HepG2 (cell line): ENCODE measurements at regions not wholly inside any gene's neighbourhood (a gene's known extent, or its start where the extent isn't known, plus 50 kb on each side); places are given as distances from the start of the nearest gene placed in this dataset.

ENCODE experiments used
- ATAC-seq: fragments of 200-7000 bp; cut with Tn5 transposase; 3 replicates; pipeline ENCODE4 v1.9.1; 2020; ENCODE audit warnings: mild to moderate bottlenecking, moderate library complexity
- BruUV-seq: library from RNA; stranded (reverse); fragments of 400-500 nt; replicated peaks from 2 replicates; lab custom pipeline; 2021; lab: Mats Ljungman, UMichigan
- CTCF ChIA-PET: fragments of 300-600 bp; formaldehyde crosslinking; extraction: SDS; loops from one replicate; lab custom pipeline; 2021; ENCODE audit warnings: low total read pairs, inconsistent platforms, low intra/inter-chr PET ratio; lab: Yijun Ruan, JAX
- POLR2A ChIA-PET: fragments of 350-600 bp; sonication (Branson Sonifier 250); formaldehyde crosslinking; loops from one replicate; lab custom pipeline; 2020; ENCODE audit warnings: antibody characterized with exemption, inconsistent platforms; lab: Yijun Ruan, JAX
- DNase-seq: peaks from one replicate; pipeline ENCODE4 v3.0.0-alpha.2; 2015; ENCODE audit warnings: low spot score
- FAIRE-seq: peaks from 3 replicates; lab custom pipeline; 2011; peaks lifted over from hg19 to GRCh38; lab: Jason Lieb, UNC
- H2AFZ ChIP-seq: one replicate; pipeline ENCODE4 v1.6.1; 2011; ENCODE audit warnings: low read length, inconsistent platforms
- H3K27ac ChIP-seq: fragments of 300-600 bp; 3 replicates; pipeline ENCODE4 v1.8.0; 2011; ENCODE audit warnings: mixed run types, mild to moderate bottlenecking, mixed read lengths, low read length, inconsistent platforms; ENCODE audit not compliant: insufficient read depth; ENCODE audit errors: extremely low read length
- H3K27me3 ChIP-seq, 2 experiments: fragments of 200-600 bp in 1 of 2; 2 replicates in 1 of 2; 3 replicates in 1 of 2; pipeline versions ENCODE4 v1.6.0 to v1.8.0; 2011; ENCODE audit warnings: low read length in 2 of 2, mild to moderate bottlenecking in 2 of 2, moderate library complexity in 2 of 2, inconsistent platforms in 1 of 2; ENCODE audit not compliant: insufficient read depth in 2 of 2, control insufficient read depth in 1 of 2
- H3K36me3 ChIP-seq, 2 experiments: fragments of 200-600 bp in 1 of 2; replicated peaks in 1 of 2; 2 replicates in 1 of 2; 3 replicates in 1 of 2; pipeline versions ENCODE4 v1.5.1 to v1.8.0; 2011; ENCODE audit warnings: low read length in 2 of 2, inconsistent platforms in 1 of 2; ENCODE audit not compliant: insufficient read depth in 2 of 2, control insufficient read depth in 1 of 2
- H3K4me1 ChIP-seq: 2 replicates; pipeline ENCODE4 v1.5.1; 2012; ENCODE audit warnings: low read length, inconsistent platforms; ENCODE audit not compliant: insufficient read depth
- H3K4me2 ChIP-seq: 2 replicates; pipeline ENCODE4 v1.6.0; 2011; ENCODE audit warnings: low read depth, low read length, inconsistent platforms
- H3K4me3 ChIP-seq, 3 experiments: fragments of 200-600 bp in 1 of 3; sonication (generic), shearing (Covaris generic) in 1 of 3; replicated peaks in 1 of 3; 2 replicates each; pipeline ENCODE4 v1.5.1; 2011 to 2016; ENCODE audit warnings: low read length in 3 of 3, inconsistent platforms in 2 of 3, low read depth in 2 of 3, mild to moderate bottlenecking in 2 of 3, control low read depth in 1 of 3, mixed read lengths in 1 of 3; ENCODE audit not compliant: insufficient read depth in 1 of 3
- H3K79me2 ChIP-seq: one replicate; pipeline ENCODE4 v1.6.1; 2011; ENCODE audit warnings: low read length, inconsistent platforms; ENCODE audit not compliant: insufficient read depth
- H3K9ac ChIP-seq: 2 replicates; pipeline ENCODE4 v1.6.0; 2011; ENCODE audit warnings: mild to moderate bottlenecking, low read depth, low read length, inconsistent platforms; ENCODE audit not compliant: insufficient read depth
- H3K9me3 ChIP-seq: 2 replicates; pipeline ENCODE4 v1.5.1; 2012; ENCODE audit warnings: mild to moderate bottlenecking, low read length
- H4K20me1 ChIP-seq: 2 replicates; pipeline ENCODE4 v1.6.0; 2011; ENCODE audit warnings: inconsistent platforms, mild to moderate bottlenecking, low read length, moderate library complexity; ENCODE audit not compliant: insufficient read depth
- ESRRA ChIP-seq: sonication (generic); formaldehyde crosslinking; IDR thresholded peaks from 2 replicates; pipeline ENCODE4 v1.5.1; 2020; ENCODE audit warnings: mild to moderate bottlenecking, low read depth, missing genetic modification reagents
- FIP1L1 ChIP-seq: fragments of 200-400 bp; formaldehyde crosslinking; IDR thresholded peaks from 2 replicates; pipeline ENCODE4 v1.6.1; 2018; ENCODE audit warnings: low read depth, mild to moderate bottlenecking, low read length, moderate library complexity, borderline replicate concordance; ENCODE audit not compliant: insufficient read depth
- GTF2F1 ChIP-seq: fragments of 150-350 bp; IDR thresholded peaks from 2 replicates; pipeline ENCODE4 v1.6.1; 2014; ENCODE audit warnings: low read length
- LCORL ChIP-seq, 2 experiments: fragments of 450-650 bp in 1 of 2; sonication (generic) in 1 of 2; formaldehyde crosslinking in 1 of 2; IDR thresholded peaks; 2 replicates each; pipeline versions ENCODE4 v1.5.0 to v1.6.1; 2017 to 2020; ENCODE audit warnings: antibody characterized with exemption in 1 of 2, missing genetic modification reagents in 1 of 2
- TBL1XR1 ChIP-seq: fragments of 150-350 bp; IDR thresholded peaks from 2 replicates; pipeline ENCODE4 v1.6.1; 2014; ENCODE audit warnings: borderline replicate concordance, low read length; ENCODE audit not compliant: partially characterized antibody
- ZMAT5 ChIP-seq: sonication (generic); formaldehyde crosslinking; IDR thresholded peaks from 2 replicates; pipeline ENCODE4 v1.5.0; 2020; ENCODE audit warnings: mild to moderate bottlenecking, low read depth, missing genetic modification reagents, borderline replicate concordance
- ZNF282 ChIP-seq: fragments of 450-650 bp; IDR thresholded peaks from 2 replicates; pipeline ENCODE4 v1.6.1; 2018; ENCODE audit not compliant: partially characterized antibody
- WGBS: methylation state at CpG from one replicate; pipeline ENCODE4 v1.1.6; 2017; ENCODE audit warnings: low lambda C conversion rate; 5-methylcytosine and 5-hydroxymethylcytosine counted together
- in situ Hi-C: cut with HindIII; loops from 2 replicates; pipeline ENCODE4 v1.10.0; 2017; ENCODE audit warnings: low pct_unique_long_range_greater_than_20kb; ENCODE audit not compliant: extremely low pct_ligation_motif_present
- intact Hi-C: fragments of 100-400 bp; cut with micrococcal nuclease; formaldehyde crosslinking; loops from one replicate; pipeline ENCODE4 v1.10.0; 2022; ENCODE audit not compliant: unreplicated experiment
- TF ChIP-seq, protein P1 (sequence below): sonication (generic); formaldehyde crosslinking; IDR thresholded peaks from 2 replicates; pipeline ENCODE4 v1.8.0; 2022; ENCODE audit warnings: mild to moderate bottlenecking, missing genetic modification reagents, borderline replicate concordance

DNA sequence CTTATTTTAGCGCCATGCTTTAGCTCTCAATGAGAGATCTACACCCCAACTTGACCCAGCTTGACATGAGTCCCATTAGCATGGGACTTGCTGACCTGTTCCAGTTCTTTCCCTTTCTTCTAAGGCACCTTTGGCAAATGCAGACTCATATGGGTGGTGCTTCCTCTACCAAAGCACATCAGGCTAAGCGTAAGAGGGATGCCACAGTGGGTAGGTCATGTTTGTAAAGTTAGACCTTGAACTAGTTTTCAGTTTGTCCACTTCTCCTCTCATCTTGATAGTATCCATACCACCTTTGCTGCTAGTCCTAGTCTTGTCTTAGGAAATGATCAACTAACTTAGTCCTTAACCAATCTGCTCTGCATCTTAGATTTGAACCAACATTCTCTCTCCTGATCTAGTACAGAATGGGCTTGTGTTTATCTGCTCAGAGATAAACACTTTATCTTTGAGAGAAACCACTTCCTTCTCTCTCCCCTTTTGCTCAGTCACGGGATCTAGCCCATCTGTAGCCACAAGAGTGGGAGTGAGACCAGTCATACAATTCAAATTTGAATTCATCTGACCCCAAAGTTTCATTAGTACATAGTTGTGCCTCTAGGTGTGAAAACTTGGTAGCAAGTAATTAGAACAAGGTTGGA, 72.1 kb upstream of the CD44 start:
- POLR2A ChIA-PET: no interaction called here
- in situ Hi-C loops (no loop called here), intact Hi-C loops (no loop called here)
- Histone ChIP-seq H3K9ac (no peak overlapping the region), H3K27me3 (peaks cover 0 to 12% of the 10 kb centered on the region in 2 experiments; a peak in 2 of 5 replicates), H3K4me1 (no peaks in the 10 kb centered on the region), H2AFZ (no peak overlapping the region), H3K27ac (no peak overlapping the region), H3K4me2 (no peak overlapping the region), H3K36me3 (no peaks in the 10 kb centered on the region), H4K20me1 (no peaks in the 10 kb centered on the region), H3K4me3 (no peak overlapping the region)
- WGBS: 14% methylated on average over 3 of the region's 3 CpGs
- BruUV-seq: no TSS peak
- no peak for ATAC-seq
- FAIRE-seq: no peak
- CTCF ChIA-PET: no interaction called here
- TF ChIP-seq, protein P1, sequence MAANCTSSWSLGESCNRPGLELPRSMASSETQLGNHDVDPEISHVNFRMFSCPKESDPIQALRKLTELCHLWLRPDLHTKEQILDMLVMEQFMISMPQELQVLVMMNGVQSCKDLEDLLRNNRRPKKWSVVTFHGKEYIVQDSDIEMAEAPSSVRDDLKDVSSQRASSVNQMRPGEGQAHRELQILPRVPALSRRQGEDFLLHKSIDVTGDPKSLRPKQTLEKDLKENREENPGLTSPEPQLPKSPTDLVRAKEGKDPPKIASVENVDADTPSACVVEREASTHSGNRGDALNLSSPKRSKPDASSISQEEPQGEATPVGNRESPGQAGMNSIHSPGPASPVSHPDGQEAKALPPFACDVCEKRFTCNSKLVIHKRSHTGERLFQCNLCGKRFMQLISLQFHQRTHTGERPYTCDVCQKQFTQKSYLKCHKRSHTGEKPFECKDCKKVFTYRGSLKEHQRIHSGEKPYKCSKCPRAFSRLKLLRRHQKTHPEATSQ (CRISPR knock-in tag): no peak
- no peak for TF ChIP-seq ZMAT5 (CRISPR knock-in tag)
- TF ChIP-seq GTF2F1: no peak
- TF ChIP-seq LCORL (IDR thresholded peaks at IDR 0.05): no peak
- no peak for TF ChIP-seq LCORL (CRISPR knock-in tag; IDR thresholded peaks at IDR 0.05)
- TF ChIP-seq FIP1L1: no peak
- no peak for TF ChIP-seq ESRRA (CRISPR knock-in tag)
- no peak for TF ChIP-seq ZNF282
- TF ChIP-seq TBL1XR1: no peak
- TF ChIP-seq, all 625 proteins: peak for 0
- DNase-seq: no peak
- Histone ChIP-seq H3K79me2 (no peaks in the 10 kb centered on the region), H3K9me3 (0 out of 2 replicates have a peak, but pooled peaks cover 4% of the 10 kb centered on the region)
